K562 (cell line): ENCODE measurements at regions not wholly inside any gene's neighbourhood (a gene's known extent, or its start where the extent isn't known, plus 50 kb on each side); places are given as distances from the start of the nearest gene placed in this dataset.

Source experiments
- ATAC-seq: fragments of 200-7000 bp; cut with Tn5 transposase; 3 replicates; pipeline ENCODE4 v1.9.1; 2020; ENCODE audit warnings: moderate library complexity
- BruUV-seq: library from RNA; stranded (reverse); fragments of 400-500 nt; replicated peaks from 2 replicates; lab custom pipeline; 2021; lab: Mats Ljungman, UMichigan
- CTCF ChIA-PET: fragments of 300-600 bp; formaldehyde crosslinking; extraction: SDS; loops from one replicate; lab custom pipeline; 2021; ENCODE audit warnings: low intra/inter-chr PET ratio; lab: Yijun Ruan, JAX
- POLR2A ChIA-PET: fragments of 300-600, 350-650 bp; sonication (Branson Sonifier 250); formaldehyde crosslinking; extraction: SDS; loops from one replicate; lab custom pipeline; 2021; ENCODE audit warnings: antibody characterized with exemption, inconsistent platforms; lab: Yijun Ruan, JAX
- DNase-seq, 4 experiments: peaks; one replicate each; pipeline versions ENCODE4 v3.0.0 to v3.0.0-alpha.2; 2011 to 2018; ENCODE audit warnings: low spot score in 3 of 4, mixed read lengths in 3 of 4; ENCODE audit errors: extremely low read depth in 1 of 4
- FAIRE-seq: peaks from 2 replicates; lab custom pipeline; 2011; peaks lifted over from hg19 to GRCh38; lab: Jason Lieb, UNC
- H2AFZ ChIP-seq: 2 replicates; pipeline ENCODE4 v1.6.0; 2011; ENCODE audit warnings: low read depth, low read length, control low read depth, inconsistent platforms
- H3K27ac ChIP-seq: fragments of 200-600 bp; 3 replicates; pipeline ENCODE4 v1.8.0; 2011; ENCODE audit warnings: low read depth, mild to moderate bottlenecking, control low read depth, inconsistent platforms, low read length, moderate library complexity, mixed read lengths; ENCODE audit errors: extremely low read depth
- H3K27me3 ChIP-seq, 2 experiments: fragments of 300-600 bp in 1 of 2; 2 replicates in 1 of 2; 3 replicates in 1 of 2; pipeline versions ENCODE4 v1.6.0 to v1.8.0; 2011; ENCODE audit warnings: inconsistent platforms in 2 of 2, low read length in 2 of 2, mild to moderate bottlenecking in 1 of 2, mixed read lengths in 1 of 2, moderate library complexity in 1 of 2; ENCODE audit not compliant: control insufficient read depth in 2 of 2, insufficient read depth in 2 of 2
- H3K36me3 ChIP-seq: fragments of 300-600 bp; 3 replicates; pipeline ENCODE4 v1.8.0; 2011; ENCODE audit warnings: mild to moderate bottlenecking, low read length, inconsistent platforms; ENCODE audit not compliant: control insufficient read depth, insufficient read depth
- H3K4me1 ChIP-seq, 2 experiments: fragments of 200-600 bp in 1 of 2; replicated peaks in 1 of 2; 2 replicates in 1 of 2; 3 replicates in 1 of 2; pipeline versions ENCODE4 v1.5.1 to v1.8.0; 2011; ENCODE audit warnings: inconsistent platforms in 2 of 2, low read length in 2 of 2, mild to moderate bottlenecking in 1 of 2, mixed read lengths in 1 of 2, moderate library complexity in 1 of 2; ENCODE audit not compliant: control insufficient read depth in 2 of 2, insufficient read depth in 2 of 2
- H3K4me2 ChIP-seq: 2 replicates; pipeline ENCODE4 v1.6.1; 2011; ENCODE audit warnings: low read length, control low read depth, inconsistent platforms, mixed read lengths; ENCODE audit not compliant: insufficient read depth
- H3K4me3 ChIP-seq: fragments of 200-600 bp; sonication (generic), shearing (Covaris generic); 2 replicates; pipeline ENCODE4 v1.5.1; 2016; ENCODE audit warnings: control low read depth, inconsistent platforms
- H3K79me2 ChIP-seq: fragments of 200-600 bp; 3 replicates; pipeline ENCODE4 v1.8.0; 2011; ENCODE audit warnings: low read length, inconsistent platforms; ENCODE audit not compliant: control insufficient read depth, insufficient read depth
- H3K9ac ChIP-seq, 2 experiments: 2 replicates each; pipeline versions ENCODE4 v1.6.0 to v1.6.1; 2011; ENCODE audit warnings: low read depth in 2 of 2, low read length in 2 of 2, control low read depth in 1 of 2, inconsistent platforms in 1 of 2, mild to moderate bottlenecking in 1 of 2, mixed read lengths in 1 of 2; ENCODE audit not compliant: insufficient read depth in 1 of 2
- H3K9me1 ChIP-seq: one replicate; pipeline ENCODE4 v1.6.0; 2011; ENCODE audit warnings: inconsistent platforms, mild to moderate bottlenecking, low read length, moderate library complexity; ENCODE audit not compliant: control insufficient read depth, insufficient read depth
- H3K9me3 ChIP-seq: replicated peaks from 2 replicates; pipeline ENCODE4 v1.5.1; 2011; ENCODE audit warnings: low read depth, low read length, inconsistent platforms; ENCODE audit not compliant: control insufficient read depth, insufficient read depth
- H4K20me1 ChIP-seq: replicated peaks from 2 replicates; pipeline ENCODE4 v1.6.1; 2011; ENCODE audit warnings: low read length, inconsistent platforms, mixed read lengths; ENCODE audit not compliant: control insufficient read depth, insufficient read depth
- ARNT ChIP-seq, 2 experiments: fragments of 450-650 bp; IDR thresholded peaks; 2 replicates each; pipeline ENCODE4 v1.6.1; 2016; ENCODE audit warnings: mild to moderate bottlenecking in 1 of 2
- BDP1 ChIP-seq: IDR thresholded peaks from 3 replicates; pipeline ENCODE4 v1.6.1; 2011; ENCODE audit not compliant: insufficient read length, insufficient read depth
- COPS2 ChIP-seq: fragments of 450-650 bp; conservative IDR thresholded peaks from 2 replicates; pipeline ENCODE4 v1.6.1; 2016; ENCODE audit warnings: mild to moderate bottlenecking, moderate library complexity
- GTF2A2 ChIP-seq: IDR thresholded peaks from 2 replicates; pipeline ENCODE4 v1.6.1; 2016; ENCODE audit warnings: mild to moderate bottlenecking, missing genetic modification characterization, missing compliant biosample characterization
- HEY1 ChIP-seq: fragments of 250-450 bp; sonication (Bioruptor Pico); IDR thresholded peaks from 2 replicates; pipeline ENCODE4 v1.5.0; 2020; ENCODE audit warnings: mild to moderate bottlenecking, moderate library complexity, borderline replicate concordance
- KAT2B ChIP-seq: IDR thresholded peaks from one replicate; pipeline ENCODE4 v1.6.1; 2012; ENCODE audit warnings: low read depth, mild to moderate bottlenecking, control low read depth, inconsistent platforms, low read length, moderate library complexity
- PTBP1 ChIP-seq: fragments of 200-400 bp; formaldehyde crosslinking; IDR thresholded peaks from 2 replicates; pipeline ENCODE4 v1.6.1; 2017; ENCODE audit warnings: low read depth, low read length
- SLC30A9 ChIP-seq: fragments of 250-450 bp; sonication (Bioruptor Pico); IDR thresholded peaks from 2 replicates; pipeline ENCODE4 v1.8.0; 2022; ENCODE audit warnings: mild to moderate bottlenecking, moderate library complexity
- SMAD1 ChIP-seq: fragments of 150-350 bp; IDR thresholded peaks from 2 replicates; pipeline ENCODE4 v1.6.1; 2014; ENCODE audit warnings: low read length, low read depth; ENCODE audit not compliant: partially characterized antibody
- TAF7 ChIP-seq: fragments of 450-650 bp; IDR thresholded peaks from 2 replicates; pipeline ENCODE4 v1.6.1; 2016; ENCODE audit warnings: missing genetic modification characterization, missing compliant biosample characterization
- THRA ChIP-seq: fragments of 450-650 bp; IDR thresholded peaks from 2 replicates; pipeline ENCODE4 v1.6.1; 2017; ENCODE audit warnings: mild to moderate bottlenecking, moderate library complexity
- ZBTB12 ChIP-seq: fragments of 250-450 bp; sonication (Bioruptor Pico); IDR thresholded peaks from 2 replicates; pipeline ENCODE4 v1.4.0; 2020
- ZBTB17 ChIP-seq: fragments of 450-650 bp; formaldehyde crosslinking; IDR thresholded peaks from 2 replicates; pipeline ENCODE4 v1.4.0; 2020; ENCODE audit warnings: mild to moderate bottlenecking
- ZNF197 ChIP-seq: fragments of 200-800 bp; sonication (Bioruptor generic); IDR thresholded peaks from 2 replicates; pipeline ENCODE4 v1.6.1; 2016; ENCODE audit warnings: low read depth, missing genetic modification characterization, missing compliant biosample characterization
- ZNF253 ChIP-seq: fragments of 250-450 bp; sonication (Bioruptor Pico); conservative IDR thresholded peaks from 2 replicates; pipeline ENCODE4 v1.6.1; 2021; ENCODE audit warnings: mild to moderate bottlenecking
- ZNF75A ChIP-seq: fragments of 450-650 bp; formaldehyde crosslinking; IDR thresholded peaks from 2 replicates; pipeline ENCODE4 v1.4.0; 2020; ENCODE audit warnings: mild to moderate bottlenecking
- WGBS: fragments of 100-300 bp; shearing (Covaris generic); methylation state at CpG from one replicate; pipeline ENCODE4 v1.1.6; 2016; ENCODE audit warnings: low coverage, mixed read lengths; ENCODE audit not compliant: insufficient coverage; ENCODE audit errors: missing lambda C conversion rate; 5-methylcytosine and 5-hydroxymethylcytosine counted together
- in situ Hi-C: fragments of 300-500 bp; cut with MboI; formaldehyde crosslinking; loops from 4 replicates; pipeline ENCODE4 v1.15.0; 2018; ENCODE audit warnings: inconsistent platforms, mixed read lengths
- intact Hi-C: fragments of 100-400 bp; cut with micrococcal nuclease; formaldehyde crosslinking; loops from 2 replicates; pipeline ENCODE4 v1.14.2; 2022
- TF ChIP-seq, protein P1 (sequence below), 2 experiments: fragments of 200-800 bp in 1 of 2; sonication (Bioruptor generic) in 1 of 2; sonication (generic) in 1 of 2; formaldehyde crosslinking in 1 of 2; IDR thresholded peaks in 1 of 2; conservative IDR thresholded peaks in 1 of 2; 2 replicates each; pipeline versions ENCODE4 v1.5.0 to v1.6.1; 2016 to 2020; ENCODE audit warnings: missing compliant biosample characterization in 1 of 2, missing genetic modification characterization in 1 of 2, missing genetic modification reagents in 1 of 2
- TF ChIP-seq, protein P2 (sequence below): conservative IDR thresholded peaks from 2 replicates; pipeline ENCODE4 v1.6.1; 2011; ENCODE audit warnings: low read depth, mild to moderate bottlenecking, low read length; ENCODE audit not compliant: control insufficient read depth

- TF ChIP-seq, protein P1, sequence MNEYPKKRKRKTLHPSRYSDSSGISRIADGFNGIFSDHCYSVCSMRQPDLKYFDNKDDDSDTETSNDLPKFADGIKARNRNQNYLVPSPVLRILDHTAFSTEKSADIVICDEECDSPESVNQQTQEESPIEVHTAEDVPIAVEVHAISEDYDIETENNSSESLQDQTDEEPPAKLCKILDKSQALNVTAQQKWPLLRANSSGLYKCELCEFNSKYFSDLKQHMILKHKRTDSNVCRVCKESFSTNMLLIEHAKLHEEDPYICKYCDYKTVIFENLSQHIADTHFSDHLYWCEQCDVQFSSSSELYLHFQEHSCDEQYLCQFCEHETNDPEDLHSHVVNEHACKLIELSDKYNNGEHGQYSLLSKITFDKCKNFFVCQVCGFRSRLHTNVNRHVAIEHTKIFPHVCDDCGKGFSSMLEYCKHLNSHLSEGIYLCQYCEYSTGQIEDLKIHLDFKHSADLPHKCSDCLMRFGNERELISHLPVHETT (CRISPR knock-in tag; conservative IDR thresholded peaks at IDR 0.05 in 1 of 2, IDR thresholded peaks at IDR 0.05 in 1 of 2), result no peak
- TF ChIP-seq THRA (no peak), HEY1 (CRISPR knock-in tag) (no peak), ZBTB12 (no peak), ZNF75A (CRISPR knock-in tag) (no peak), ZNF253 (no peak), KAT2B (no peak), BDP1 (no peak), COPS2 (no peak), ZBTB17 (CRISPR knock-in tag) (no peak), GTF2A2 (tag) (no peak), SLC30A9 (no peak), ARNT (IDR thresholded peaks at IDR 0.05) (no peak), PTBP1 (no peak), ZNF197 (no peak), TAF7 (no peak), SMAD1 (no peak)
- TF ChIP-seq, protein P2, sequence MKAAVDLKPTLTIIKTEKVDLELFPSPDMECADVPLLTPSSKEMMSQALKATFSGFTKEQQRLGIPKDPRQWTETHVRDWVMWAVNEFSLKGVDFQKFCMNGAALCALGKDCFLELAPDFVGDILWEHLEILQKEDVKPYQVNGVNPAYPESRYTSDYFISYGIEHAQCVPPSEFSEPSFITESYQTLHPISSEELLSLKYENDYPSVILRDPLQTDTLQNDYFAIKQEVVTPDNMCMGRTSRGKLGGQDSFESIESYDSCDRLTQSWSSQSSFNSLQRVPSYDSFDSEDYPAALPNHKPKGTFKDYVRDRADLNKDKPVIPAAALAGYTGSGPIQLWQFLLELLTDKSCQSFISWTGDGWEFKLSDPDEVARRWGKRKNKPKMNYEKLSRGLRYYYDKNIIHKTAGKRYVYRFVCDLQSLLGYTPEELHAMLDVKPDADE, result no peak
- DNase-seq, result no peak
- Histone ChIP-seq H3K79me2 (no peaks in the 10 kb centered on the region), H3K27ac (no peak overlapping the region), H3K4me3 (no peak overlapping the region), H3K4me1 (no peaks in the 10 kb centered on the region), H3K36me3 (no peaks in the 10 kb centered on the region), H4K20me1 (no peaks in the 10 kb centered on the region), H3K9me1 (no peaks in the 10 kb centered on the region), H3K4me2 (no peak overlapping the region), H2AFZ (no peak overlapping the region), H3K9me3 (no peaks in the 10 kb centered on the region), H3K27me3 (peaks cover 18 to 19% of the 10 kb centered on the region in 2 experiments; a peak in 4 of 5 replicates), H3K9ac (no peak overlapping the region)
- POLR2A ChIA-PET, result no interaction called here
- CTCF ChIA-PET, result no interaction called here
- intact Hi-C loops (no loop called here), in situ Hi-C loops (no loop called here)
- WGBS, result 0% methylated on average over 4 of the region's 4 CpGs
- BruUV-seq, result no TSS peak
- no peak for ATAC-seq
- FAIRE-seq, result no peak
These were observed 93.0 kb upstream of the ZFHX3 start for GRCh38 chr16:73140929-73141328.
